ENCODE measurements at regions not wholly inside any gene's neighbourhood (a gene's known extent, or its start where the extent isn't known, plus 50 kb on each side); places are given as distances from the start of the nearest gene placed in this dataset.

DNA sequence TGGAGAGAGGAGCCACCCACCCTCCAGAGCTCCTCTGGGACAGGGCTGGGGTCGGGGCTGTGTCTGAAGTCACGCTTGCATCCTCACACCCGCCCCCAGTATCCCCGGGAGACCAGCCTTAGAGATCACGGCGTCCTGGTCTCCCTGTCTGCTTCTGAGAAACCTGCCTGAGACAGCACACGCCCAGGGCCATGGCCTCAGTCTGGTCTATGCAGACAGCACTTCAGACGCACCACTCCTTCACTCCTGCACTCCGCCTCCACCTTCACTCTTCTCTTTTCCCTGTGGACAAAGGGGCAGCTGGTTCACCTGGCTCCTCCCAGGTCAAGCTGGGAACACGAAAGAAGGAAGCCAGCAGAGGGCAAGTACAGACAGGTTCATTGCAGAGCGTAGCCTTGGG lies 248.0 kb upstream of the GSE1 start:
- ATAC-seq (ENCODE audit: insufficient read depth, low read depth) (no peak), DNase-seq (no peak)
- TF ChIP-seq, protein P1, sequence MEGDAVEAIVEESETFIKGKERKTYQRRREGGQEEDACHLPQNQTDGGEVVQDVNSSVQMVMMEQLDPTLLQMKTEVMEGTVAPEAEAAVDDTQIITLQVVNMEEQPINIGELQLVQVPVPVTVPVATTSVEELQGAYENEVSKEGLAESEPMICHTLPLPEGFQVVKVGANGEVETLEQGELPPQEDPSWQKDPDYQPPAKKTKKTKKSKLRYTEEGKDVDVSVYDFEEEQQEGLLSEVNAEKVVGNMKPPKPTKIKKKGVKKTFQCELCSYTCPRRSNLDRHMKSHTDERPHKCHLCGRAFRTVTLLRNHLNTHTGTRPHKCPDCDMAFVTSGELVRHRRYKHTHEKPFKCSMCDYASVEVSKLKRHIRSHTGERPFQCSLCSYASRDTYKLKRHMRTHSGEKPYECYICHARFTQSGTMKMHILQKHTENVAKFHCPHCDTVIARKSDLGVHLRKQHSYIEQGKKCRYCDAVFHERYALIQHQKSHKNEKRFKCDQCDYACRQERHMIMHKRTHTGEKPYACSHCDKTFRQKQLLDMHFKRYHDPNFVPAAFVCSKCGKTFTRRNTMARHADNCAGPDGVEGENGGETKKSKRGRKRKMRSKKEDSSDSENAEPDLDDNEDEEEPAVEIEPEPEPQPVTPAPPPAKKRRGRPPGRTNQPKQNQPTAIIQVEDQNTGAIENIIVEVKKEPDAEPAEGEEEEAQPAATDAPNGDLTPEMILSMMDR (IDR thresholded peaks at IDR 0.05; ENCODE audit: borderline replicate concordance, extremely low read depth, low read length, poor library complexity, severe bottlenecking) = no peak
- no peak for TF ChIP-seq EZH2 (IDR thresholded peaks at IDR 0.05; ENCODE audit: borderline replicate concordance, low read depth, low read length, severe bottlenecking)
- Histone ChIP-seq H4K20me1 (ENCODE audit: insufficient read depth, low read length) (0 out of 2 replicates have a peak, but pooled peaks cover 3% of the 10 kb centered on the region), H3K36me3 (ENCODE audit: insufficient read depth, low read length) (no peaks in the 10 kb centered on the region), H3K9me3 (ENCODE audit: insufficient read depth, low read length, severe bottlenecking) (no peaks in the 10 kb centered on the region), H3K4me3 (ENCODE audit: low read depth in 1 of 2, low read length in 2 of 2) (no peak overlapping the region), H2AFZ (ENCODE audit: low read depth, low read length) (no peak overlapping the region), H3K79me2 (ENCODE audit: insufficient read depth, low read length) (no peaks in the 10 kb centered on the region), H3K27me3 (ENCODE audit: insufficient read depth, low read length, poor library complexity) (peaks cover 3% of the 10 kb centered on the region), H3K27ac (ENCODE audit: low read length) (no peak overlapping the region), H3K9ac (ENCODE audit: low read depth, low read length) (no peak overlapping the region), H3K4me2 (ENCODE audit: insufficient read depth, low read length) (no peak overlapping the region), H3K4me1 (ENCODE audit: insufficient read depth, low read length) (peaks cover 10% of the 10 kb centered on the region)

DNA sequence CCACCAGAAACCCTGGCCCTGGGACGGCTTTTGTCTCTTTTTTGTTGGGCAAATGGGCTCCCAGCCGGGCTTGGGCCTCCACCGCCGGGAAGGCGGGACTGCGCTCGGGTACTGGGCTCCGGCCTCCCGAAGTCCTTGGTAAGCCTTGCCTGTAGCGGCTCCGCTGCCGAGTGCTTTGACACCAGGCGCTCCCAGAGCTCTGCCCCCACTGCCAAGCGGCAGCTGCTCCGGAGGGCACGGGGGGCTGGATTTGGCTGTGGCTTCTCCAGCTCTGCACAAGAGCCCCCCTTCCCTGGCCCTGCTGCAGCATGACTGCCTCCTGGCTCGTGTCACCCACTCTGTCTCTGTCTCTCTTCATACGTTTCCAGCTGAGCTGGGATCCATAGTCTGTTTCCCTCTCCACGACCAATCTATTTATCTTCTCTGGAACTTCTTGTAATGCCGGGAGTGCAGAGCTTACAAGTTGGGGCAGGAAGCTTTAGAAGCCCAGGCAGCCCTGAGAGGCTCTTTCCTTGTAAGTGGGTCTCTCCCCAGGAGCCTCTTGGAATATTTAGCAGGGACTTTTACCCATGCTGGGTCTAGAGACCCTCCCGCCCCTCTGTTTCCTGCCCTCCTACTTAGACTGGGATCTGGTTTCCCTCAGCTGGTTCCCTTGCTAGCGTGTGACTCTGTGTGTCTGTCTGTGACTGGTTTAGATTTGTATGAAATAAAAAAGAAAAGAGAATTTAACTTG lies 246.9 kb upstream of the GSE1 start:
- no peaks in the 10 kb centered on the region for H3K9me3 ChIP-seq (ENCODE audit: insufficient read depth, low read length, severe bottlenecking)
- no peaks in the 10 kb centered on the region for H3K79me2 ChIP-seq (ENCODE audit: insufficient read depth, low read length)
- no peak overlapping the region for H3K4me3 ChIP-seq (ENCODE audit: low read depth in 1 of 2, low read length in 2 of 2)
- ATAC-seq (ENCODE audit: insufficient read depth, low read depth) = no peak
- no peak overlapping the region for H3K9ac ChIP-seq (ENCODE audit: low read depth, low read length)
- DNase-seq = no peak
- TF ChIP-seq, protein P1 (IDR thresholded peaks at IDR 0.05; ENCODE audit: borderline replicate concordance, extremely low read depth, low read length, poor library complexity, severe bottlenecking) = no peak
- no peak for TF ChIP-seq EZH2 (IDR thresholded peaks at IDR 0.05; ENCODE audit: borderline replicate concordance, low read depth, low read length, severe bottlenecking)
- H3K27ac ChIP-seq (ENCODE audit: low read length) = no peak overlapping the region
- H3K4me1 ChIP-seq (ENCODE audit: insufficient read depth, low read length) = no peaks in the 10 kb centered on the region
- H2AFZ ChIP-seq (ENCODE audit: low read depth, low read length) = no peak overlapping the region
- H3K4me2 ChIP-seq (ENCODE audit: insufficient read depth, low read length) = no peak overlapping the region
- no peaks in the 10 kb centered on the region for H3K36me3 ChIP-seq (ENCODE audit: insufficient read depth, low read length)
- H3K27me3 ChIP-seq (ENCODE audit: insufficient read depth, low read length, poor library complexity) = peaks cover 3% of the 10 kb centered on the region
- 0 out of 2 replicates have a peak, but pooled peaks cover 6% of the 10 kb centered on the region for H4K20me1 ChIP-seq (ENCODE audit: insufficient read depth, low read length)

DNA sequence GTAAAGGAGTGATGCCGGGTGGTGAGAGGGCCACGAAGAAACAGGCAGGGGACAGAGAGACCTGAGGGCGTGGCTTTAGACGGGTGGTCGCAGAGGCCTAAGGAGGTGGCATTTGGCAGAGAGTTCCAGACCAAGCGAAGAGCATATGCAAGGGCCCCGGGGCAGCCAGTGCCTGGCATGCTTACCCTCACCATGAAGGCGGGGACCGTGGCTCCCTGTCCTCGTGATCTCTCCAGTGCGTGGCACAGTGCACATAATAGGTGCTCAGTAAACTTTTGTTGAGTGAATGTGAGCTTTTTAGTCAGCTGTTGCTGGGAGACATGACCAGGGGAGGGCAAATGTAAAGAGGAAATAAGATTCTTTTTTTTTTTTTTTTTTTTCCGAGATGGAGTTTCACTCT lies 245.6 kb upstream of the GSE1 start:
- Histone ChIP-seq H3K4me2 (ENCODE audit: insufficient read depth, low read length) (no peak overlapping the region), H3K27ac (ENCODE audit: low read length) (no peak overlapping the region), H3K9ac (ENCODE audit: low read depth, low read length) (no peak overlapping the region), H3K36me3 (ENCODE audit: insufficient read depth, low read length) (no peaks in the 10 kb centered on the region), H3K9me3 (ENCODE audit: insufficient read depth, low read length, severe bottlenecking) (no peaks in the 10 kb centered on the region), H3K4me3 (ENCODE audit: low read depth in 1 of 2, low read length in 2 of 2) (no peak overlapping the region), H3K4me1 (ENCODE audit: insufficient read depth, low read length) (no peaks in the 10 kb centered on the region), H3K27me3 (ENCODE audit: insufficient read depth, low read length, poor library complexity) (peaks cover 3% of the 10 kb centered on the region), H4K20me1 (ENCODE audit: insufficient read depth, low read length) (0 out of 2 replicates have a peak, but pooled peaks cover 6% of the 10 kb centered on the region), H3K79me2 (ENCODE audit: insufficient read depth, low read length) (no peaks in the 10 kb centered on the region), H2AFZ (ENCODE audit: low read depth, low read length) (no peak overlapping the region)
- DNase-seq (no peak), ATAC-seq (ENCODE audit: insufficient read depth, low read depth) (no peak)
- no peak for TF ChIP-seq EZH2 (IDR thresholded peaks at IDR 0.05; ENCODE audit: borderline replicate concordance, low read depth, low read length, severe bottlenecking)
- TF ChIP-seq, protein P1 (IDR thresholded peaks at IDR 0.05; ENCODE audit: borderline replicate concordance, extremely low read depth, low read length, poor library complexity, severe bottlenecking) = no peak
